ENCODE measurements at regions not wholly inside any gene's neighbourhood (a gene's known extent, or its start where the extent isn't known, plus 50 kb on each side); places are given as distances from the start of the nearest gene placed in this dataset.

DNA sequence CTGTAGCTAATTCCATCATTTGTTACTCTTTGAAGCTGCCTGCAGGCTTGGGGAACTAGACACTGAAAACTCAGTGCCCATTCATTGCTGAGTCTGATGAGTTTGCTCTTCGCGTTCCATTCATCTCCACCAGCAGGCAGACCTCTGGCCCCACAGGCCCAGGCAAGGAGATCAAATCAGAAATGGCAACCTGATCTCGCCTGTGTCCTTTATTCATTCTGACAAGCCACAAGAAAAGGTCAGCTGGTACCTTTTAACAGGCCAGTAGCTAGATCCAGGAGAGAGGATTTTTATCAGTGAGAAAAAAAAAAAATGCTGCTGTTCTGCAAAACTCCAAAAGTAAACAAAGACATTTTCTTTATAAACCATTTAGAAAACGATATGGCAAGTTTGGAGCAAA is 742.5 kb downstream of the ETS1 start:
- Histone ChIP-seq H3K9me3 (ENCODE audit: low read length) (no peaks in the 10 kb centered on the region), H3K27me3 (ENCODE audit: low read length) (no peaks in the 10 kb centered on the region), H4K20me1 (ENCODE audit: insufficient read depth, low read depth, low read length) (no peaks in the 10 kb centered on the region), H3K79me2 (ENCODE audit: low read length) (no peaks in the 10 kb centered on the region), H3K9ac (ENCODE audit: low read length) (no peak overlapping the region), H3K36me3 (ENCODE audit: insufficient read depth, low read length) (no peaks in the 10 kb centered on the region), H3K27ac (ENCODE audit: low read length) (no peak overlapping the region), H3K4me1 (ENCODE audit: low read length) (no peaks in the 10 kb centered on the region), H3K4me3 (ENCODE audit: low read length) (no peak overlapping the region), H3K4me2 (ENCODE audit: low read depth, low read length, poor library complexity, severe bottlenecking) (no peak overlapping the region), H2AFZ (ENCODE audit: low read length) (no peak overlapping the region), H3K9me2 (replicated peaks; ENCODE audit: insufficient read depth, low read length) (no peaks in the 10 kb centered on the region)
- no peak for DNase-seq

GRCh38 chr11:127843483-127844396 is 743.6 kb downstream of the ETS1 start:
- no peaks in the 10 kb centered on the region for H3K79me2 ChIP-seq (ENCODE audit: low read length)
- H3K9ac ChIP-seq (ENCODE audit: low read length) = no peak overlapping the region
- H3K4me1 ChIP-seq (ENCODE audit: low read length) = no peaks in the 10 kb centered on the region
- H3K36me3 ChIP-seq (ENCODE audit: insufficient read depth, low read length) = no peaks in the 10 kb centered on the region
- H3K9me3 ChIP-seq (ENCODE audit: low read length) = no peaks in the 10 kb centered on the region
- H3K4me2 ChIP-seq (ENCODE audit: low read depth, low read length, poor library complexity, severe bottlenecking) = no peak overlapping the region
- DNase-seq = peak; percentile 73
- no peaks in the 10 kb centered on the region for H3K27me3 ChIP-seq (ENCODE audit: low read length)
- H2AFZ ChIP-seq (ENCODE audit: low read length) = no peak overlapping the region
- H3K27ac ChIP-seq (ENCODE audit: low read length) = no peak overlapping the region
- H3K9me2 ChIP-seq (replicated peaks; ENCODE audit: insufficient read depth, low read length) = no peaks in the 10 kb centered on the region
- H4K20me1 ChIP-seq (ENCODE audit: insufficient read depth, low read depth, low read length) = no peaks in the 10 kb centered on the region
- H3K4me3 ChIP-seq (ENCODE audit: low read length) = no peak overlapping the region

DNA sequence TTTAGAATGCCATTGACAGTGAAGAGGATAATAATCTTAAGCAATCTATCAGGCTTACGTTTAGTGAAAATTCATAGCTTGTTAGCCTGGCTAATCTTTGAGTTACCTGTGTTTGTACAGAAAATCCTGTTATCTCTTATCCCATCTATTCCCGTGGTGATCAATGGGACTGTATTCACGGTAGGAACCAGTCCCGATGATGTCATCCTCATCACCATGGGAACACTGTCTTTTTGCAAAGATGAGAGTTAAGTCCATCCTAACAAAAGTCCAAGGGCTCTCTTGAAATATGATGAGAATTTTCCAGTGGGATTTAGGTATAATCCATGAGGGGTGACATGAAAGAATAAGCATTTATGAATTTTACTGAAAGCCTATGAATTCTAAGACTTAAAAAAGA is 762.2 kb downstream of the ETS1 start:
- Histone ChIP-seq H3K4me3 (ENCODE audit: low read length) (no peak overlapping the region), H2AFZ (ENCODE audit: low read length) (no peak overlapping the region), H3K27ac (ENCODE audit: low read length) (no peak overlapping the region), H4K20me1 (ENCODE audit: insufficient read depth, low read depth, low read length) (no peaks in the 10 kb centered on the region), H3K79me2 (ENCODE audit: low read length) (no peaks in the 10 kb centered on the region), H3K4me2 (ENCODE audit: low read depth, low read length, poor library complexity, severe bottlenecking) (no peak overlapping the region), H3K36me3 (ENCODE audit: insufficient read depth, low read length) (no peaks in the 10 kb centered on the region), H3K9me2 (replicated peaks; ENCODE audit: insufficient read depth, low read length) (no peaks in the 10 kb centered on the region), H3K27me3 (ENCODE audit: low read length) (no peaks in the 10 kb centered on the region), H3K4me1 (ENCODE audit: low read length) (no peaks in the 10 kb centered on the region), H3K9me3 (ENCODE audit: low read length) (no peaks in the 10 kb centered on the region), H3K9ac (ENCODE audit: low read length) (no peak overlapping the region)
- DNase-seq = no peak

DNA sequence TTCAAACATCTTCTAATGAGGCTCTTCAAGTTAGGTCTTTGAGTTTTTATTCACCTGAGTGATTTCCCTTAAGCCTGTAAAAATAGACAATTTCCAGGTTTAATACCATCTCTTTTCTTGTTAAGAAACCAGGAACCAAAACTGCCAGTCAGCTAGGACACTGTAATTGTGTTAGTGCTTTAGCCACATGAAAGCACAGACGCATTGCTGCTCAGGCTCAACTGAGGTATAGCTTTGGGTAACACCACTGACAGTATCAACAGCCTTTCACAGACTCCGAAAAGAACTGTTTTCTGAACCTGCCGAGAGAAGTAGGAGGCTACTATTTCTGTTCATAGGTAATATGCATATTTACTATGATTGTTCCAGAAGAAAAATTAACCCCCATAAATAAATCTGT is 768.7 kb downstream of the ETS1 start:
- Histone ChIP-seq H3K27me3 (ENCODE audit: low read length) (no peaks in the 10 kb centered on the region), H4K20me1 (ENCODE audit: insufficient read depth, low read depth, low read length) (no peaks in the 10 kb centered on the region), H3K9ac (ENCODE audit: low read length) (no peak overlapping the region), H3K9me3 (ENCODE audit: low read length) (no peaks in the 10 kb centered on the region), H3K4me2 (ENCODE audit: low read depth, low read length, poor library complexity, severe bottlenecking) (no peak overlapping the region), H3K36me3 (ENCODE audit: insufficient read depth, low read length) (no peaks in the 10 kb centered on the region), H3K4me1 (ENCODE audit: low read length) (no peaks in the 10 kb centered on the region), H3K27ac (ENCODE audit: low read length) (no peak overlapping the region), H3K9me2 (replicated peaks; ENCODE audit: insufficient read depth, low read length) (no peaks in the 10 kb centered on the region), H3K4me3 (ENCODE audit: low read length) (no peak overlapping the region), H2AFZ (ENCODE audit: low read length) (no peak overlapping the region), H3K79me2 (ENCODE audit: low read length) (no peaks in the 10 kb centered on the region)
- no peak for DNase-seq

GRCh38 chr11:127816962-127817361 is 770.4 kb downstream of the ETS1 start:
- Histone ChIP-seq H3K9me2 (replicated peaks; ENCODE audit: insufficient read depth, low read length) (no peaks in the 10 kb centered on the region), H3K79me2 (ENCODE audit: low read length) (no peaks in the 10 kb centered on the region), H3K27ac (ENCODE audit: low read length) (no peak overlapping the region), H2AFZ (ENCODE audit: low read length) (no peak overlapping the region), H3K4me1 (ENCODE audit: low read length) (no peaks in the 10 kb centered on the region), H4K20me1 (ENCODE audit: insufficient read depth, low read depth, low read length) (no peaks in the 10 kb centered on the region), H3K36me3 (ENCODE audit: insufficient read depth, low read length) (no peaks in the 10 kb centered on the region), H3K4me3 (ENCODE audit: low read length) (no peak overlapping the region), H3K4me2 (ENCODE audit: low read depth, low read length, poor library complexity, severe bottlenecking) (no peak overlapping the region), H3K9ac (ENCODE audit: low read length) (no peak overlapping the region), H3K9me3 (ENCODE audit: low read length) (no peaks in the 10 kb centered on the region), H3K27me3 (ENCODE audit: low read length) (no peaks in the 10 kb centered on the region)
- no peak for DNase-seq

DNA sequence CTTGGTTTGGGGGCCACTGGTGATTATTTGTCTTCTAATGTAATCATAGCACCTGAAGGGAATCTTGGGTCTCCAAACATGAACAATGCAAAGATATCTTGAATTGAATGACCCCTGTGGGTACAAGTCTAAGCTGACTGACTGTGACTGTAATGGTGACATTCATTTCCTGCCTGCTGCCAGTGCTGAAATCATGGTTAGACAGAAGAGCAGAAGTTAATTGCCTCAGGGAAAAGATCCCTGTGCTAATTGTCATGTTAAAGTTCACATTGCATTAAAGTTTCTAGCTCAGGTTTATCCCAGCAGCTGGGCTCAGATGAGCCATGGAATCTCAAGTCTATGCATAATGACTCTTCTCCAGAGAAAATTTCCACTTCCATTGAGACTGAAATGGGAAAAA is 772.0 kb downstream of the ETS1 start:
- no peaks in the 10 kb centered on the region for H4K20me1 ChIP-seq (ENCODE audit: insufficient read depth, low read depth, low read length)
- no peaks in the 10 kb centered on the region for H3K79me2 ChIP-seq (ENCODE audit: low read length)
- H3K4me2 ChIP-seq (ENCODE audit: low read depth, low read length, poor library complexity, severe bottlenecking) = no peak overlapping the region
- no peak overlapping the region for H3K9ac ChIP-seq (ENCODE audit: low read length)
- no peaks in the 10 kb centered on the region for H3K4me1 ChIP-seq (ENCODE audit: low read length)
- DNase-seq = no peak
- H2AFZ ChIP-seq (ENCODE audit: low read length) = no peak overlapping the region
- no peaks in the 10 kb centered on the region for H3K27me3 ChIP-seq (ENCODE audit: low read length)
- H3K36me3 ChIP-seq (ENCODE audit: insufficient read depth, low read length) = no peaks in the 10 kb centered on the region
- H3K9me3 ChIP-seq (ENCODE audit: low read length) = no peaks in the 10 kb centered on the region
- H3K27ac ChIP-seq (ENCODE audit: low read length) = no peak overlapping the region
- H3K9me2 ChIP-seq (replicated peaks; ENCODE audit: insufficient read depth, low read length) = no peaks in the 10 kb centered on the region
- H3K4me3 ChIP-seq (ENCODE audit: low read length) = no peak overlapping the region

GRCh38 chr11:127806501-127806900 is 780.9 kb downstream of the ETS1 start:
- H3K27ac ChIP-seq (ENCODE audit: low read length) = no peak overlapping the region
- no peaks in the 10 kb centered on the region for H3K9me3 ChIP-seq (ENCODE audit: low read length)
- H3K4me3 ChIP-seq (ENCODE audit: low read length) = no peak overlapping the region
- no peaks in the 10 kb centered on the region for H3K36me3 ChIP-seq (ENCODE audit: insufficient read depth, low read length)
- H3K79me2 ChIP-seq (ENCODE audit: low read length) = no peaks in the 10 kb centered on the region
- H3K27me3 ChIP-seq (ENCODE audit: low read length) = no peaks in the 10 kb centered on the region
- no peaks in the 10 kb centered on the region for H4K20me1 ChIP-seq (ENCODE audit: insufficient read depth, low read depth, low read length)
- DNase-seq = no peak
- H3K9ac ChIP-seq (ENCODE audit: low read length) = no peak overlapping the region
- no peaks in the 10 kb centered on the region for H3K4me1 ChIP-seq (ENCODE audit: low read length)
- no peak overlapping the region for H3K4me2 ChIP-seq (ENCODE audit: low read depth, low read length, poor library complexity, severe bottlenecking)
- no peak overlapping the region for H2AFZ ChIP-seq (ENCODE audit: low read length)
- no peaks in the 10 kb centered on the region for H3K9me2 ChIP-seq (replicated peaks; ENCODE audit: insufficient read depth, low read length)

- Histone ChIP-seq H3K79me2 (ENCODE audit: low read length) (no peaks in the 10 kb centered on the region), H3K27me3 (ENCODE audit: low read length) (no peaks in the 10 kb centered on the region), H3K4me1 (ENCODE audit: low read length) (no peaks in the 10 kb centered on the region), H4K20me1 (ENCODE audit: insufficient read depth, low read depth, low read length) (no peaks in the 10 kb centered on the region), H3K36me3 (ENCODE audit: insufficient read depth, low read length) (no peaks in the 10 kb centered on the region), H2AFZ (ENCODE audit: low read length) (no peak overlapping the region), H3K9ac (ENCODE audit: low read length) (no peak overlapping the region), H3K9me3 (ENCODE audit: low read length) (no peaks in the 10 kb centered on the region), H3K9me2 (replicated peaks; ENCODE audit: insufficient read depth, low read length) (no peaks in the 10 kb centered on the region), H3K4me2 (ENCODE audit: low read depth, low read length, poor library complexity, severe bottlenecking) (no peak overlapping the region), H3K27ac (ENCODE audit: low read length) (no peak overlapping the region), H3K4me3 (ENCODE audit: low read length) (no peak overlapping the region)
- DNase-seq = no peak
Observed at GRCh38 chr11:127805771-127806170, 781.6 kb downstream of the ETS1 start.

Measured in Karpas-422 (cell line).